PFSK-1 (cell line): ENCODE measurements at regions not wholly inside any gene's neighbourhood (a gene's known extent, or its start where the extent isn't known, plus 50 kb on each side); places are given as distances from the start of the nearest gene placed in this dataset.

ENCODE experiments used
- FOXP2 ChIP-seq: optimal IDR thresholded peaks from 2 replicates; pipeline ENCODE3; 2011; ENCODE audit warnings: borderline replicate concordance, control low read depth, inconsistent platforms; ENCODE audit not compliant: insufficient read depth; ENCODE audit errors: extremely low read length, extremely low read depth
- POLR2AphosphoS5 ChIP-seq: IDR thresholded peaks from 2 replicates; pipeline ENCODE4 v1.6.1; 2012; ENCODE audit warnings: low read depth, mild to moderate bottlenecking, control low read depth, low read length, moderate library complexity
- SIN3A ChIP-seq: IDR thresholded peaks from 2 replicates; pipeline ENCODE4 v1.6.1; 2012; ENCODE audit warnings: mild to moderate bottlenecking, low read length, moderate library complexity, borderline replicate concordance; ENCODE audit not compliant: insufficient read depth
- TAF1 ChIP-seq: IDR thresholded peaks from 2 replicates; pipeline ENCODE4 v1.6.1; 2012; ENCODE audit warnings: low read length, control low read depth, borderline replicate concordance; ENCODE audit not compliant: insufficient read depth
- TF ChIP-seq, protein P1 (sequence below), 2 experiments: IDR thresholded peaks; 2 replicates each; pipeline versions ENCODE4 v1.6.1 to v1.8.0; 2011 to 2012; ENCODE audit warnings: low read depth in 2 of 2, low read length in 2 of 2, control low read depth in 1 of 2, inconsistent platforms in 1 of 2, mild to moderate bottlenecking in 1 of 2, moderate library complexity in 1 of 2; ENCODE audit not compliant: insufficient read depth in 1 of 2

DNA sequence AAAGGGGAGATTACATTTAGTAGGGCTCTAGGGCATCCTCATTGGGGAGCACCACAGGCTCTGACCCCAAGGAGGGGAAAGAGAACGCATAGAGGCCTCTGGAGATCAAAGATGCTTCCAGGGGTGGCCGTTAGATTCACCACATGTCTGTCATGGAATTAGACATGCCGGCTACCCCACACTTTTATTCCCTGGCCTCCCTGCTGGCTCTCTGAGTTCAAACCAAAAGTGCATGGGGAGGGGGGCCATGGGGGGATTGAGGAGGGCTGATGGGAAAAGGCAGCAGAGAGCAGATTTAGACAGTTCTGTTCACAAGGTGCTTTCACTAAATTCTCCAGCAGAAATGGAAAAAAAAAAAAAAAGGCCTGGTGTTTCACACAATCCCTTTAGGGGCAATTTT lies 64.4 kb upstream of the ZNF521 start:
- TF ChIP-seq SIN3A (no peak), POLR2AphosphoS5 (no peak)

DNA sequence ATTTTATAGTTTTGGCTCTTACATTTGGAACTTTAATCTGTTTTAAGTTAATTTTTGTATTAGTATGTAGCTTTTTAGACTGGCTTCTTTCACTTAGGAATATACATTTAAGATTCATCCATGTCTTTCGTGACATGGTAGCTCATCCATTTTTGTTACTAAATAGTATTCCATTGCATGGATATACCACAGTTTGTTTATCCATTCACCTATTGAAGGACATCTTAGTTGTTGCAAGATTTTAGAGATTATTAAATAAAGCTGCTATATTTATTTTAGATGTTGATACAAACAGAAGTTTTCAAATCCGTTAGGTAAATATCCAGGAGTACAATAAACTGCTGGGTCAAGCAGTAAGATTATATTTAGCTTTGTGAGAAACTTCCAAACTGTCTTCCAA lies 58.0 kb upstream of the ZNF521 start:
- no peak for TF ChIP-seq POLR2AphosphoS5
- TF ChIP-seq TAF1: no peak
- TF ChIP-seq, protein P1, sequence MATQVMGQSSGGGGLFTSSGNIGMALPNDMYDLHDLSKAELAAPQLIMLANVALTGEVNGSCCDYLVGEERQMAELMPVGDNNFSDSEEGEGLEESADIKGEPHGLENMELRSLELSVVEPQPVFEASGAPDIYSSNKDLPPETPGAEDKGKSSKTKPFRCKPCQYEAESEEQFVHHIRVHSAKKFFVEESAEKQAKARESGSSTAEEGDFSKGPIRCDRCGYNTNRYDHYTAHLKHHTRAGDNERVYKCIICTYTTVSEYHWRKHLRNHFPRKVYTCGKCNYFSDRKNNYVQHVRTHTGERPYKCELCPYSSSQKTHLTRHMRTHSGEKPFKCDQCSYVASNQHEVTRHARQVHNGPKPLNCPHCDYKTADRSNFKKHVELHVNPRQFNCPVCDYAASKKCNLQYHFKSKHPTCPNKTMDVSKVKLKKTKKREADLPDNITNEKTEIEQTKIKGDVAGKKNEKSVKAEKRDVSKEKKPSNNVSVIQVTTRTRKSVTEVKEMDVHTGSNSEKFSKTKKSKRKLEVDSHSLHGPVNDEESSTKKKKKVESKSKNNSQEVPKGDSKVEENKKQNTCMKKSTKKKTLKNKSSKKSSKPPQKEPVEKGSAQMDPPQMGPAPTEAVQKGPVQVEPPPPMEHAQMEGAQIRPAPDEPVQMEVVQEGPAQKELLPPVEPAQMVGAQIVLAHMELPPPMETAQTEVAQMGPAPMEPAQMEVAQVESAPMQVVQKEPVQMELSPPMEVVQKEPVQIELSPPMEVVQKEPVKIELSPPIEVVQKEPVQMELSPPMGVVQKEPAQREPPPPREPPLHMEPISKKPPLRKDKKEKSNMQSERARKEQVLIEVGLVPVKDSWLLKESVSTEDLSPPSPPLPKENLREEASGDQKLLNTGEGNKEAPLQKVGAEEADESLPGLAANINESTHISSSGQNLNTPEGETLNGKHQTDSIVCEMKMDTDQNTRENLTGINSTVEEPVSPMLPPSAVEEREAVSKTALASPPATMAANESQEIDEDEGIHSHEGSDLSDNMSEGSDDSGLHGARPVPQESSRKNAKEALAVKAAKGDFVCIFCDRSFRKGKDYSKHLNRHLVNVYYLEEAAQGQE (IDR thresholded peaks at IDR 0.05; ENCODE audit: insufficient read depth in 1 of 2, low read depth in 2 of 2, low read length in 2 of 2): no peak
- no peak for TF ChIP-seq SIN3A
- TF ChIP-seq FOXP2: no peak

DNA sequence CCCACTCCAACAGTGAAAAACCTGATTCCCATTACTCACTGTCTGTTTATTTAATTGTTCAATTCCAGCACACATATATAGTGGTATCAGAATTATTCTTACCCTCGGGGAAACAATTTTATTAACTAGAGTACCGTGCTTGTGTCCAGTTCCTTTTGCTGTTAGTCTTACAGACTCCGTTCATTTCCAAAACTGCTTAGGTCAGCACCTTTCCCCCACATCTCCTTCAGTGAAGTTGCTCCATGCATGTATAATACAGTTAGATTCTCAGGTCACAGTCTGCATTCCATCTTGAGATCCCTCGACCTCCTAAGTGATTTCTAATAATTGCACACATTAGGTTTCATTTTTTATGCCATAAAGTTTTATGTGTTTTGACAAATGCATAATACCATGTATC lies 56.3 kb upstream of the ZNF521 start:
- no peak for TF ChIP-seq FOXP2
- TF ChIP-seq, protein P1 (IDR thresholded peaks at IDR 0.05; ENCODE audit: insufficient read depth in 1 of 2, low read depth in 2 of 2, low read length in 2 of 2): no peak
- no peak for TF ChIP-seq SIN3A
- no peak for TF ChIP-seq POLR2AphosphoS5
- no peak for TF ChIP-seq TAF1
